ENCODE measurements at regions not wholly inside any gene's neighbourhood (a gene's known extent, or its start where the extent isn't known, plus 50 kb on each side); places are given as distances from the start of the nearest gene placed in this dataset.

GRCh38 chr5:30867711-30868110, 325.8 kb upstream of the CDH6 start:
- TF ChIP-seq CTCF (conservative IDR thresholded peaks at IDR 0.05; ENCODE audit: low read length) (no peak), EZH2phosphoT487 (IDR thresholded peaks at IDR 0.05; ENCODE audit: borderline replicate concordance, low read depth, low read length) (no peak)

Measured in OCI-LY7 (cell line).